ENCODE measurements at regions not wholly inside any gene's neighbourhood (a gene's known extent, or its start where the extent isn't known, plus 50 kb on each side); places are given as distances from the start of the nearest gene placed in this dataset.

DNA sequence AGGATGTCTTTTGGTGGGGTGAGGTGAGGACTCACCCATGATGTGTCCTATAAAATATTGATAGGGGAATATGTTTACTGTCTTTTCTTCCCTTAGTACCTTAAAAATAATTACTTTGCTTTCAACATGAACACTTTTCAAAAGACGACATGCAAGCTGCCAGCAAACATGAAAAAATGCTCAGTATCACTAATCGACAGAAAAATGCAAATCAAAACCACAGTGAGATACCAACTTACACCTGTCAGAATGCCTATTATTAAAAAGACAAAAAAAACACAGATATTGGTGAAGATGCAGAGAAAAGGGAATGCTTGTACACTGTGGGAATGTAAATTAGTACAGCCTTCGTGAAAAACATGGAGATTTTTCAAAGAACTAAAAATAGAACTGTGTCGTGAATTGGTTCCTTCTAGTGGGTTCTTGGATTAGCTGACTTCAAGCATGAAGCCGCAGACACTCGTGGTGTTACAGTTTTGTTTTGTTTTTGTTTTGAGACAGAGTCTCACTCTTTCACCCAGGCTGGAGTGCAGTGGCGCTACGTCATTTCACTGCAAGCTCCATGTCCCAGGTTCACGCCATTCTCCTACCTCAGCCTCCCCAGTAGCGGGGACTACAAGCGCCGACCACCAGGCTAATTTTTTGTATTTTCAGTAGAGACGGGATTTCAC lies 160.9 kb downstream of the FGF9 start:
- no peak for DNase-seq (ENCODE audit: low read depth, low spot score)
- ChIA-PET CTCF (no interaction called here), POLR2A (no interaction called here)
- TF ChIP-seq, protein P1, sequence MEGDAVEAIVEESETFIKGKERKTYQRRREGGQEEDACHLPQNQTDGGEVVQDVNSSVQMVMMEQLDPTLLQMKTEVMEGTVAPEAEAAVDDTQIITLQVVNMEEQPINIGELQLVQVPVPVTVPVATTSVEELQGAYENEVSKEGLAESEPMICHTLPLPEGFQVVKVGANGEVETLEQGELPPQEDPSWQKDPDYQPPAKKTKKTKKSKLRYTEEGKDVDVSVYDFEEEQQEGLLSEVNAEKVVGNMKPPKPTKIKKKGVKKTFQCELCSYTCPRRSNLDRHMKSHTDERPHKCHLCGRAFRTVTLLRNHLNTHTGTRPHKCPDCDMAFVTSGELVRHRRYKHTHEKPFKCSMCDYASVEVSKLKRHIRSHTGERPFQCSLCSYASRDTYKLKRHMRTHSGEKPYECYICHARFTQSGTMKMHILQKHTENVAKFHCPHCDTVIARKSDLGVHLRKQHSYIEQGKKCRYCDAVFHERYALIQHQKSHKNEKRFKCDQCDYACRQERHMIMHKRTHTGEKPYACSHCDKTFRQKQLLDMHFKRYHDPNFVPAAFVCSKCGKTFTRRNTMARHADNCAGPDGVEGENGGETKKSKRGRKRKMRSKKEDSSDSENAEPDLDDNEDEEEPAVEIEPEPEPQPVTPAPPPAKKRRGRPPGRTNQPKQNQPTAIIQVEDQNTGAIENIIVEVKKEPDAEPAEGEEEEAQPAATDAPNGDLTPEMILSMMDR (IDR thresholded peaks at IDR 0.05; ENCODE audit: insufficient read depth, low read length, missing control alignments) = no peak
- no peak overlapping the region for H3K4me3 ChIP-seq (ENCODE audit: low read depth, low read length)

DNA sequence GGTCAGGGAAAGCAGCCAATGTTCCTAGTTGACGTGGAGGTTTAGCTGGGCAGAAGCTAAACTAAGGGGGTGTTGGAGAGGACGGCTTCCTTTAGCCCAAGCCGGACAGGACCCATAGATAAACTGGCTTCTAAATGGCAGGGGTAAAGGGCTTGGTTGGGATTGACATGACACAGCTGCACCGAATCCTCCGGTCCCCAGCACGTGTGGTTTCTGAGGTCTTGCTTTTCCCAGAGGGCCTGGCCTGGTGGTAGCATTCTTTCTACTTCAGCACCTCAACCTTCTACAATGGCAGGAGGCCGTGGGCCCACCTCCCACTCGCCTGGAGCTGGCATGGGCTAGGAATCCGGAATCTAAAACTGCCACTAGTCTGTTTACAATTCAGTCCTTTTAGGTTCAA lies 163.0 kb downstream of the FGF9 start:
- TF ChIP-seq, protein P1 (IDR thresholded peaks at IDR 0.05; ENCODE audit: insufficient read depth, low read length, missing control alignments) = no peak
- no peak overlapping the region for H3K4me3 ChIP-seq (ENCODE audit: low read depth, low read length)
- ChIA-PET POLR2A (no interaction called here), CTCF (no interaction called here)
- no peak for DNase-seq (ENCODE audit: low read depth, low spot score)

DNA sequence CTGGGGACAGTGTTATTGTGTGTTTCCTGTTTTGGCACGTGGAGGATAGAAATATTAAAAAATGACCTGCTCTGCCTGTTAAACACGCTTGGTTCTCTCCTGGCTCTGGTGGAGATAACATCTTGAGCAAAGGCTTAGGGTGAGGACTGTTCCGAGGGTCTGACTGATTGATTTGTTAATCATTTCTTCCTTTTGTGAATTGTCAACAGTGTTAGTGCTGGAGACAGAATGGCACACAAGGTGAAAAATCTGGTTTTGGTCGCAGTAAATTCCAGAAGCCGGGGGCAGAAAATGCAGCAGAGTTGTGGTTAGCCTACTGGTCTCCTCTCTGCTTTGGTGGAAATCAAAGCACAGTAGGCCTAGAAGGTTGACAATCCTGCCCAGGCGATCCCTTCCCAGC lies 163.6 kb downstream of the FGF9 start:
- no peak overlapping the region for H3K4me3 ChIP-seq (ENCODE audit: low read depth, low read length)
- TF ChIP-seq, protein P1 (IDR thresholded peaks at IDR 0.05; ENCODE audit: insufficient read depth, low read length, missing control alignments) = no peak
- POLR2A ChIA-PET = no interaction called here
- DNase-seq (ENCODE audit: low read depth, low spot score) = no peak
- CTCF ChIA-PET = no interaction called here

DNA sequence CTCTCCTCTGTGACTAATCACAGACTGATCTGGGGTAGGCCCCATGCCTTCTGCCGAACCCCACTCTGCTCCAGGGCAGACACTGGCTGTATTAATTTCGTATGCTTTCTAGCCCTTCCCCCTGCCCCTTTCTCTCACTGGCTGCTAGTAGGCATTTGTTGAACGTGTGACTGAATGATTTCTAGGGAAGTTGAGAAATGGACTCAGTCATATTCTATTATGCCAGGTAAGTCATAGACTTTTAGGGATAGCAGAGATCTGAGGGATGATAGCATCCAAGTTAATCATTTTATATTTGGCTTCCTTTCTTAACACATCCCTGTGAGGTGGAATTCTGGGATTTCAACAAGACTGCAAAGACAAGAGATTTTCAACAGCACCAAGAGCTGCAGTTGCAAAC lies 166.4 kb downstream of the FGF9 start:
- ChIA-PET POLR2A (no interaction called here), CTCF (no interaction called here)
- no peak for DNase-seq (ENCODE audit: low read depth, low spot score)
- no peak overlapping the region for H3K4me3 ChIP-seq (ENCODE audit: low read depth, low read length)
- TF ChIP-seq, protein P1 (IDR thresholded peaks at IDR 0.05; ENCODE audit: insufficient read depth, low read length, missing control alignments) = no peak

DNA sequence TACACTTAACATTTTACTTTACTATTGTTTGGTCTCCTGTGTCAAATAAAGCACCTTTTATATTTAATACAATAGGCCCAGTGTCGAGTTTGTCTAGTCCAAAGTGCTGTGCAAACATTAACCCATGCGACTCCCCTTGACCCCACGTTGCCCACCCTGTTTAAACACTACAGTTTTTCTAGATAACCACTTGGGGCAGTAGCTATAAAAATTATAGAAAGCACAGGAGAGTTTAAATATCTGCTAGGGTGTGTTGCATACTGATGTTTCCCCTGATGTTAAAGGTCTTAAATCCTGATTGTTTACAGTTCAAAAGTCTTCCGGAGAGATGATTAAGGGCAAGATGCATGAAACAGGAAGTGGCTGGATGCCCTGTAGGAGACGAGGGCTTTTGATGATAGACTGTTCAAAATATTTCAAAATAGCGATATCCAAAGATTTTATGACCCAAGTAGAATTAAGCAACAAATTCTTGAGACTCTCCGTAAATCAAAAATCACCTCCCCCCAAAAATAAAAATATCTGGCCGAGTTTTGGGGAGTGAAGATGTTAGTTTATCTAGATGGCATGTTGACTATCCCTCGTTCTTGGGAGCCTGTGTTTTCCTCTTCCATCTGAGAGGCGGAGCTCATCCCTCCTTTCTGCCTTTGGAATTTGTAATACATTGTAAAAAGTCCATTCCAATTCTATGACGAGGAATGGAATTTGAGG lies 167.1 kb downstream of the FGF9 start:
- ChIA-PET CTCF (no interaction called here), POLR2A (no interaction called here)
- no peak overlapping the region for H3K4me3 ChIP-seq (ENCODE audit: low read depth, low read length)
- no peak for DNase-seq (ENCODE audit: low read depth, low spot score)
- TF ChIP-seq, protein P1 (IDR thresholded peaks at IDR 0.05; ENCODE audit: insufficient read depth, low read length, missing control alignments) = no peak

DNA sequence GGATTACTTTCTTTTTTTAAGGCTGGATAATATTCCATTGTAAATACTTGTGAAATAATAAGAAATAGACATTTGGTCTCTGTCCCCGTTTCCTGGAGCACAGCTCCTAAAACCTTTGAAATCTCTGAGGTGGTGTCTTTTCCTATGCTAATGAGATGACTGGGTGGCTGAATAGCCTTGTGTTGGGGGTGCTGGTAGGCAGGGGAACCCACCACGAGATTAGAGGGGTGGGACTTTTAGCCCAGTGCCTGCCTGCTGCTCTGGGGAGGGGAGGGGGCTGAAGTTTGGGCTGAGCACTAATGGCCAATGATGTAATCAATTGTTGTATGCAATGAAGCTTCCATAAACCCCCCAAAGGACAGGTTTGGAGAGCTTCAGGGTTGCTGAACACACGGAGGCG lies 175.7 kb downstream of the FGF9 start:
- ChIA-PET POLR2A (no interaction called here), CTCF (no interaction called here)
- TF ChIP-seq, protein P1 (IDR thresholded peaks at IDR 0.05; ENCODE audit: insufficient read depth, low read length, missing control alignments) = no peak
- H3K4me3 ChIP-seq (ENCODE audit: low read depth, low read length) = no peak overlapping the region
- no peak for DNase-seq (ENCODE audit: low read depth, low spot score)
